ENCODE measurements at regions not wholly inside any gene's neighbourhood (a gene's known extent, or its start where the extent isn't known, plus 50 kb on each side); places are given as distances from the start of the nearest gene placed in this dataset.

- no peak for TF ChIP-seq ZNF532 (CRISPR knock-in tag; IDR thresholded peaks at IDR 0.05; ENCODE audit: borderline replicate concordance)
- TF ChIP-seq HMGA2 (CRISPR knock-in tag; IDR thresholded peaks at IDR 0.05): no peak
These were observed 52.6 kb upstream of the ESX1 start (continued) for GRCh38 chrX:104307341-104307740.

GRCh38 chrX:104306180-104306579 is 51.4 kb upstream of the ESX1 start:
- H3K36me3 Mint-ChIP-seq: no peaks in the 10 kb centered on the region
- ChIA-PET POLR2A (no interaction called here), CTCF (no interaction called here)
- H3K27me3 Mint-ChIP-seq (ENCODE audit: low read depth): no peaks in the 10 kb centered on the region
- DNase-seq (ENCODE audit: low spot score): no peak
- no peak for ATAC-seq
- H3K9me3 Mint-ChIP-seq: no peaks in the 10 kb centered on the region
- H3K27ac Mint-ChIP-seq: no peak overlapping the region
- TF ChIP-seq CREM (CRISPR knock-in tag; IDR thresholded peaks at IDR 0.05) (no peak), SMAD4 (CRISPR knock-in tag; IDR thresholded peaks at IDR 0.05) (no peak), ETV6 (CRISPR knock-in tag; IDR thresholded peaks at IDR 0.05) (no peak), MAX (CRISPR knock-in tag; IDR thresholded peaks at IDR 0.05) (no peak), JAZF1 (CRISPR knock-in tag; IDR thresholded peaks at IDR 0.05) (no peak), TP53 (CRISPR knock-in tag; IDR thresholded peaks at IDR 0.05) (no peak), ZNF138 (CRISPR knock-in tag; conservative IDR thresholded peaks at IDR 0.05) (no peak), KAT7 (CRISPR knock-in tag; IDR thresholded peaks at IDR 0.05; ENCODE audit: borderline replicate concordance) (no peak), E2F5 (CRISPR knock-in tag; IDR thresholded peaks at IDR 0.05) (no peak), ZNF121 (CRISPR knock-in tag; IDR thresholded peaks at IDR 0.05) (no peak), PRDM15 (CRISPR knock-in tag; IDR thresholded peaks at IDR 0.05) (no peak), ARID4B (CRISPR knock-in tag; IDR thresholded peaks at IDR 0.05; ENCODE audit: borderline replicate concordance) (no peak)
- H3K4me1 Mint-ChIP-seq: peaks cover 9% of the 10 kb centered on the region
- no peak overlapping the region for H3K4me3 Mint-ChIP-seq
